Loucy (cell line): ENCODE measurements at regions not wholly inside any gene's neighbourhood (a gene's known extent, or its start where the extent isn't known, plus 50 kb on each side); places are given as distances from the start of the nearest gene placed in this dataset.

Experiments used
- CTCF ChIP-seq: fragments of 200-600 bp; sonication (generic); conservative IDR thresholded peaks from 2 replicates; pipeline ENCODE4 v1.5.1; 2014; ENCODE audit warnings: mild to moderate bottlenecking, antibody characterized with exemption, low read length
- EZH2phosphoT487 ChIP-seq: fragments of 200-600 bp; IDR thresholded peaks from 2 replicates; pipeline ENCODE4 v1.6.1; 2018; ENCODE audit warnings: antibody characterized with exemption, mild to moderate bottlenecking, moderate library complexity, borderline replicate concordance

- TF ChIP-seq CTCF (no peak), EZH2phosphoT487 (no peak)
These were observed 64.0 kb upstream of the RAB11FIP2 start for GRCh38 chr10:118110750-118111149.
